ENCODE measurements at regions not wholly inside any gene's neighbourhood (a gene's known extent, or its start where the extent isn't known, plus 50 kb on each side); places are given as distances from the start of the nearest gene placed in this dataset.

- Histone ChIP-seq H3K9me3 (ENCODE audit: low read length) (no peaks in the 10 kb centered on the region), H3K9ac (ENCODE audit: low read length) (no peak overlapping the region), H3F3A (ENCODE audit: insufficient read depth, low read length, poor library complexity, severe bottlenecking) (no peaks in the 10 kb centered on the region), H3K27me3 (ENCODE audit: insufficient read depth, low read depth, low read length) (no peaks in the 10 kb centered on the region), H3K4me3 (ENCODE audit: low read length) (no peak overlapping the region), H2AFZ (ENCODE audit: low read depth, low read length) (no peak overlapping the region), H3K79me2 (replicated peaks; ENCODE audit: insufficient read depth, low read length) (no peaks in the 10 kb centered on the region), H3K27ac (ENCODE audit: low read length) (no peak overlapping the region), H3K9me2 (ENCODE audit: insufficient read depth, low read length) (no peaks in the 10 kb centered on the region), H3K36me3 (ENCODE audit: insufficient read depth, low read length) (no peaks in the 10 kb centered on the region), H3K4me2 (ENCODE audit: low read length) (no peak overlapping the region), H4K20me1 (ENCODE audit: insufficient read depth) (no peaks in the 10 kb centered on the region)
- TF ChIP-seq REST (IDR thresholded peaks at IDR 0.05; ENCODE audit: borderline replicate concordance) (no peak), EZH2 (IDR thresholded peaks at IDR 0.05; ENCODE audit: borderline replicate concordance, insufficient read depth, low read length, poor library complexity, severe bottlenecking) (no peak), CTCF (IDR thresholded peaks at IDR 0.05; ENCODE audit: poor library complexity, severe bottlenecking) (no peak), TAF1 (IDR thresholded peaks at IDR 0.05; ENCODE audit: low read depth) (no peak), RAD21 (conservative IDR thresholded peaks at IDR 0.05) (no peak), SMC3 (conservative IDR thresholded peaks at IDR 0.05; ENCODE audit: poor library complexity) (no peak), EP300 (conservative IDR thresholded peaks at IDR 0.05; ENCODE audit: poor library complexity, severe bottlenecking) (no peak), MXI1 (conservative IDR thresholded peaks at IDR 0.05; ENCODE audit: poor library complexity, severe bottlenecking) (no peak)
Measured at GRCh38 chr3:6549296-6549695, 311.6 kb upstream of the GRM7 start.

GRCh38 chr3:6551165-6551564, 309.8 kb upstream of the GRM7 start:
- H3K9me3 ChIP-seq (ENCODE audit: low read length): no peaks in the 10 kb centered on the region
- no peak for TF ChIP-seq SMC3 (conservative IDR thresholded peaks at IDR 0.05; ENCODE audit: poor library complexity)
- TF ChIP-seq POLR2AphosphoS5 (IDR thresholded peaks at IDR 0.05): no peak
- no peak for TF ChIP-seq REST (IDR thresholded peaks at IDR 0.05; ENCODE audit: borderline replicate concordance)
- H3K36me3 ChIP-seq (ENCODE audit: insufficient read depth, low read length): no peaks in the 10 kb centered on the region
- H3K9me2 ChIP-seq (ENCODE audit: insufficient read depth, low read length): no peaks in the 10 kb centered on the region
- H3F3A ChIP-seq (ENCODE audit: insufficient read depth, low read length, poor library complexity, severe bottlenecking): no peaks in the 10 kb centered on the region
- no peak overlapping the region for H2AFZ ChIP-seq (ENCODE audit: low read depth, low read length)
- no peaks in the 10 kb centered on the region for H3K27me3 ChIP-seq (ENCODE audit: insufficient read depth, low read depth, low read length)
- no peak overlapping the region for H3K27ac ChIP-seq (ENCODE audit: low read length)
- H4K20me1 ChIP-seq (ENCODE audit: insufficient read depth): no peaks in the 10 kb centered on the region
- H3K9ac ChIP-seq (ENCODE audit: low read length): no peak overlapping the region
- no peak overlapping the region for H3K4me2 ChIP-seq (ENCODE audit: low read length)
- H3K79me2 ChIP-seq (replicated peaks; ENCODE audit: insufficient read depth, low read length): no peaks in the 10 kb centered on the region
- no peak overlapping the region for H3K4me3 ChIP-seq (ENCODE audit: low read length)
